ENCODE measurements at regions not wholly inside any gene's neighbourhood (a gene's known extent, or its start where the extent isn't known, plus 50 kb on each side); places are given as distances from the start of the nearest gene placed in this dataset.
A peak's percentile ranks its signal among the peaks of the same experiment; 100 is the strongest.

- H3K27me3 Mint-ChIP-seq, result no peaks in the 10 kb centered on the region
- H3K4me1 Mint-ChIP-seq, result no peaks in the 10 kb centered on the region
- H3K36me3 Mint-ChIP-seq, result no peaks in the 10 kb centered on the region
- H3K4me3 Mint-ChIP-seq, result no peak overlapping the region
- H3K27ac Mint-ChIP-seq, result no peak overlapping the region
- H3K9me3 Mint-ChIP-seq, result no peaks in the 10 kb centered on the region
- ATAC-seq, result no peak
These were observed 355.0 kb downstream of the GLRX3 start for GRCh38 chr10:130491011-130491692.

- ATAC-seq, result no peak
- no peak overlapping the region for H3K4me3 Mint-ChIP-seq
These were observed 355.5 kb downstream of the GLRX3 start for GRCh38 chr10:130491693-130492050.

GRCh38 chr10:130492266-130492934 is 356.2 kb downstream of the GLRX3 start:
- H3K36me3 Mint-ChIP-seq, result no peaks in the 10 kb centered on the region
- peak; percentile 9 for ATAC-seq
- no peaks in the 10 kb centered on the region for H3K4me1 Mint-ChIP-seq
- no peak overlapping the region for H3K27ac Mint-ChIP-seq
- H3K9me3 Mint-ChIP-seq, result no peaks in the 10 kb centered on the region
- H3K27me3 Mint-ChIP-seq, result no peaks in the 10 kb centered on the region
- H3K4me3 Mint-ChIP-seq, result no peak overlapping the region

More at GRCh38 chr10:130491693-130492050, 355.5 kb downstream of the GLRX3 start:
- Mint-ChIP-seq H3K27me3 (no peaks in the 10 kb centered on the region), H3K9me3 (no peaks in the 10 kb centered on the region), H3K4me1 (no peaks in the 10 kb centered on the region), H3K36me3 (no peaks in the 10 kb centered on the region), H3K27ac (no peak overlapping the region)

GRCh38 chr10:130493021-130493420 is 356.8 kb downstream of the GLRX3 start:
- no peaks in the 10 kb centered on the region for H3K27me3 Mint-ChIP-seq
- no peak overlapping the region for H3K27ac Mint-ChIP-seq
- H3K4me1 Mint-ChIP-seq, result no peaks in the 10 kb centered on the region
- H3K36me3 Mint-ChIP-seq, result no peaks in the 10 kb centered on the region
- H3K4me3 Mint-ChIP-seq, result no peak overlapping the region
- ATAC-seq, result no peak
- no peaks in the 10 kb centered on the region for H3K9me3 Mint-ChIP-seq

GRCh38 chr10:130493446-130494145 is 357.4 kb downstream of the GLRX3 start:
- H3K27me3 Mint-ChIP-seq, result no peaks in the 10 kb centered on the region
- no peaks in the 10 kb centered on the region for H3K9me3 Mint-ChIP-seq
- H3K27ac Mint-ChIP-seq, result no peak overlapping the region

GRCh38 chr10:130495116-130495862 is 359.1 kb downstream of the GLRX3 start:
- Mint-ChIP-seq H3K4me3 (no peak overlapping the region), H3K27me3 (no peaks in the 10 kb centered on the region), H3K4me1 (no peaks in the 10 kb centered on the region)

More at GRCh38 chr10:130493446-130494145, 357.4 kb downstream of the GLRX3 start:
- Mint-ChIP-seq H3K36me3 (no peaks in the 10 kb centered on the region), H3K4me3 (no peak overlapping the region), H3K4me1 (no peaks in the 10 kb centered on the region)
- no peak for ATAC-seq

GRCh38 chr10:130495891-130496636 is 359.9 kb downstream of the GLRX3 start:
- peak; percentile 48 for ATAC-seq
- H3K27me3 Mint-ChIP-seq, result no peaks in the 10 kb centered on the region
- peaks cover 4% of the 10 kb centered on the region for H3K9me3 Mint-ChIP-seq
- no peaks in the 10 kb centered on the region for H3K4me1 Mint-ChIP-seq
- no peak overlapping the region for H3K4me3 Mint-ChIP-seq
- no peak overlapping the region for H3K27ac Mint-ChIP-seq
- no peaks in the 10 kb centered on the region for H3K36me3 Mint-ChIP-seq

More at GRCh38 chr10:130495116-130495862, 359.1 kb downstream of the GLRX3 start:
- Mint-ChIP-seq H3K27ac (no peak overlapping the region), H3K36me3 (no peaks in the 10 kb centered on the region), H3K9me3 (peaks cover 4% of the 10 kb centered on the region)
- no peak for ATAC-seq

GRCh38 chr10:130497056-130498010 is 361.1 kb downstream of the GLRX3 start:
- H3K4me1 Mint-ChIP-seq, result no peaks in the 10 kb centered on the region
- no peak overlapping the region for H3K27ac Mint-ChIP-seq
- H3K36me3 Mint-ChIP-seq, result no peaks in the 10 kb centered on the region
- no peaks in the 10 kb centered on the region for H3K27me3 Mint-ChIP-seq
- no peak overlapping the region for H3K4me3 Mint-ChIP-seq
- no peak for ATAC-seq
- peaks cover 6% of the 10 kb centered on the region for H3K9me3 Mint-ChIP-seq

- Mint-ChIP-seq H3K4me3 (no peak overlapping the region), H3K27me3 (no peaks in the 10 kb centered on the region), H3K9me3 (peaks cover 6% of the 10 kb centered on the region), H3K27ac (no peak overlapping the region), H3K36me3 (no peaks in the 10 kb centered on the region), H3K4me1 (no peaks in the 10 kb centered on the region)
- ATAC-seq, result no peak
These were observed 361.9 kb downstream of the GLRX3 start for GRCh38 chr10:130498042-130498441.

- ATAC-seq, result no peak
- Mint-ChIP-seq H3K27me3 (no peaks in the 10 kb centered on the region), H3K27ac (no peak overlapping the region), H3K9me3 (peaks cover 6% of the 10 kb centered on the region), H3K36me3 (no peaks in the 10 kb centered on the region), H3K4me1 (no peaks in the 10 kb centered on the region), H3K4me3 (no peak overlapping the region)
These were observed 362.7 kb downstream of the GLRX3 start for GRCh38 chr10:130498934-130499333.

- no peaks in the 10 kb centered on the region for H3K27me3 Mint-ChIP-seq
- H3K27ac Mint-ChIP-seq, result no peak overlapping the region
- H3K9me3 Mint-ChIP-seq, result peaks cover 7% of the 10 kb centered on the region
- H3K4me1 Mint-ChIP-seq, result no peaks in the 10 kb centered on the region
- ATAC-seq, result no peak
- no peak overlapping the region for H3K4me3 Mint-ChIP-seq
- H3K36me3 Mint-ChIP-seq, result no peaks in the 10 kb centered on the region
These were observed 363.4 kb downstream of the GLRX3 start for GRCh38 chr10:130499541-130499940.

- peaks cover 9% of the 10 kb centered on the region for H3K9me3 Mint-ChIP-seq
- ATAC-seq, result no peak
These were observed 364.2 kb downstream of the GLRX3 start for GRCh38 chr10:130500261-130501000.

GRCh38 chr10:130507461-130507860 is 371.3 kb downstream of the GLRX3 start:
- peaks cover 9% of the 10 kb centered on the region for H3K27me3 Mint-ChIP-seq
- no peak overlapping the region for H3K4me3 Mint-ChIP-seq
- no peak for ATAC-seq
- H3K36me3 Mint-ChIP-seq, result no peaks in the 10 kb centered on the region
- no peak overlapping the region for H3K27ac Mint-ChIP-seq
- H3K9me3 Mint-ChIP-seq, result peaks cover 8% of the 10 kb centered on the region
- H3K4me1 Mint-ChIP-seq, result no peaks in the 10 kb centered on the region

More at GRCh38 chr10:130500261-130501000, 364.2 kb downstream of the GLRX3 start:
- H3K4me1 Mint-ChIP-seq, result no peaks in the 10 kb centered on the region
- H3K4me3 Mint-ChIP-seq, result no peak overlapping the region
- no peak overlapping the region for H3K27ac Mint-ChIP-seq
- no peaks in the 10 kb centered on the region for H3K27me3 Mint-ChIP-seq
- H3K36me3 Mint-ChIP-seq, result no peaks in the 10 kb centered on the region
